ENCODE measurements at regions not wholly inside any gene's neighbourhood (a gene's known extent, or its start where the extent isn't known, plus 50 kb on each side); places are given as distances from the start of the nearest gene placed in this dataset.
A peak's percentile ranks its signal among the peaks of the same experiment; 100 is the strongest.

DNA sequence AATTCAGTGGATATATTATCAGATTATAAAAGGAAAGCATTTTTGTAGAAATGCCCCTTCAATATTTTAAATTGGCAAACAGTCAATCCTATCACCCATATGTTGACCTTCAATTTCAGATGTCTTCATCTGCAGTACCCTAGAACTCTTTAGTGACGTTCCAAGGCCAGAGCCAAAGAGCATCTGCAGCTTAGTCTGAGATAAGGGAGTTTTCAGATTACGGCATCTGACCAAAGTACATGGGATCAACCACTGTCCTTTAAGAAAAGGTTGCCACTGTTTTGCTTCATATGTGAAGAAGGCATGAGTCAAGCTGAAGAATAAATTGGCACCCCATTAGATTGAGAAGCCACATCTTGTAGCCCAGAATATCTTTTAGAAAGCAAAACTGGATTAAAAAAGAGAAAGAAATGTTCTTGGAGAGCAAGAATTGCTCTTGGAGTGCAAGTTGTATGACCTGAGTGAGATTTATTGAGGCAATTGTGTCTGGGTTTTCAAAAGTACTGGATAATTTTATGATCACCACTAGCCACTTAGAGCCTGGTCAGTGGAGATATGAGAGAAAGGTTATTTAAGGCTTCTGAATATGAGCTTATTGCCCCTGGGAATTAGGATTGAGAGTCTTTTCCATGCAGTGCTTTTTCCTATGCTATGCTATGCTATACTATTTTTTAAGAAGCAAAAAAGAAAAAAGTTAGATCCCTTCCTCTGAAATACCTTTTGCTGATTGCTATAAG is 251.9 kb upstream of the NR3C2 start:
- Histone ChIP-seq H3K4me2 (ENCODE audit: low read length) (no peak overlapping the region), H3K79me2 (ENCODE audit: control insufficient read depth, insufficient read depth, low read length, poor library complexity) (no peaks in the 10 kb centered on the region), H3K4me3 (ENCODE audit: low read depth, low read length) (no peak overlapping the region), H2AFZ (ENCODE audit: insufficient read depth, low read length, poor library complexity) (no peak overlapping the region), H2BK12ac (ENCODE audit: low read length) (no peak overlapping the region), H3K4ac (ENCODE audit: low read depth, low read length) (no peak overlapping the region), H4K8ac (ENCODE audit: low read depth, low read length) (no peak overlapping the region), H3K27me3 (ENCODE audit: insufficient read depth, low read length) (no peaks in the 10 kb centered on the region), H2AK5ac (ENCODE audit: low read length) (no peak overlapping the region), H3K27ac (ENCODE audit: low read depth, low read length) (no peak overlapping the region), H3K4me1 (ENCODE audit: control insufficient read depth in 1 of 2, insufficient read depth in 2 of 2, low read length in 2 of 2) (no peaks in the 10 kb centered on the region), H3K9ac (ENCODE audit: low read length) (no peak overlapping the region), H3K18ac (ENCODE audit: low read length) (no peak overlapping the region), H4K12ac (ENCODE audit: low read depth, low read length) (no peak overlapping the region), H3K14ac (ENCODE audit: low read length) (no peak overlapping the region), H3K79me1 (ENCODE audit: low read length) (no peaks in the 10 kb centered on the region), H3K23ac (ENCODE audit: low read length) (no peak overlapping the region), H2BK120ac (ENCODE audit: insufficient read depth, low read length, poor library complexity) (no peak overlapping the region), H3K36me3 (ENCODE audit: control insufficient read depth in 1 of 2, insufficient read depth in 2 of 2, low read length in 2 of 2) (no peaks in the 10 kb centered on the region), H3K9me3 (ENCODE audit: insufficient read depth, low read depth, low read length) (no peaks in the 10 kb centered on the region), H4K91ac (ENCODE audit: low read depth, low read length) (no peak overlapping the region), H2BK5ac (ENCODE audit: low read depth, low read length, poor library complexity) (no peak overlapping the region)
- no CpG with 5 or more reads among the region's 2 CpGs for WGBS (ENCODE audit: extremely low coverage, insufficient coverage, insufficient read length)
- no peak for DNase-seq

DNA sequence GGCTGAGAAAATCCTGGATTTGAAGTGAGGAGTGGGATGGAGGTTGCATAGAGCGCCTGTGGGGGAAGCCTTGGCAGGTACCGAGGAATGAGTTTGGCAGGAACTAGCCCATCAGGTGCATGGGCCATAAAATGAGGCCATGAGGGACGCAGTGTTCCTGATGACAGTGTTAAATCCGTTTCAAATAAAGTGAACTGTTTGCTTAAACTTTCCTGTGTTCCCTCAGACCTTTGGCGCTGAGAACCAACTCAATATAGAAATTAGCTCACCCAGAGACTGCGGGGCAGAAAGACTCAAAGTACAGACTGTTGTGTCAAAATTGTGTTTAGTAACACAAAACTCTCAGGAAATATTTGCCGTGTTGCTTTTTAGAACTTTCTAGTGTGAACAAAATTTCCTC is 250.0 kb upstream of the NR3C2 start:
- Histone ChIP-seq H3K27ac (ENCODE audit: low read depth, low read length) (no peak overlapping the region), H3K9me3 (ENCODE audit: insufficient read depth, low read depth, low read length) (no peaks in the 10 kb centered on the region), H3K4me1 (ENCODE audit: control insufficient read depth in 1 of 2, insufficient read depth in 2 of 2, low read length in 2 of 2) (no peaks in the 10 kb centered on the region), H3K4ac (ENCODE audit: low read depth, low read length) (no peak overlapping the region), H4K91ac (ENCODE audit: low read depth, low read length) (no peak overlapping the region), H3K79me2 (ENCODE audit: control insufficient read depth, insufficient read depth, low read length, poor library complexity) (no peaks in the 10 kb centered on the region), H3K36me3 (ENCODE audit: control insufficient read depth in 1 of 2, insufficient read depth in 2 of 2, low read length in 2 of 2) (no peaks in the 10 kb centered on the region), H3K4me2 (ENCODE audit: low read length) (no peak overlapping the region), H2BK120ac (ENCODE audit: insufficient read depth, low read length, poor library complexity) (no peak overlapping the region), H3K23ac (ENCODE audit: low read length) (no peak overlapping the region), H3K4me3 (ENCODE audit: low read depth, low read length) (no peak overlapping the region), H2AK5ac (ENCODE audit: low read length) (no peak overlapping the region), H2AFZ (ENCODE audit: insufficient read depth, low read length, poor library complexity) (no peak overlapping the region), H3K9ac (ENCODE audit: low read length) (no peak overlapping the region), H4K12ac (ENCODE audit: low read depth, low read length) (no peak overlapping the region), H4K8ac (ENCODE audit: low read depth, low read length) (no peak overlapping the region), H3K79me1 (ENCODE audit: low read length) (no peaks in the 10 kb centered on the region), H2BK12ac (ENCODE audit: low read length) (no peak overlapping the region), H3K18ac (ENCODE audit: low read length) (no peak overlapping the region), H3K27me3 (ENCODE audit: insufficient read depth, low read length) (no peaks in the 10 kb centered on the region), H2BK5ac (ENCODE audit: low read depth, low read length, poor library complexity) (no peak overlapping the region), H3K14ac (ENCODE audit: low read length) (no peak overlapping the region)
- DNase-seq, result no peak
- WGBS (ENCODE audit: extremely low coverage, insufficient coverage, insufficient read length), result no CpG with 5 or more reads among the region's 7 CpGs

DNA sequence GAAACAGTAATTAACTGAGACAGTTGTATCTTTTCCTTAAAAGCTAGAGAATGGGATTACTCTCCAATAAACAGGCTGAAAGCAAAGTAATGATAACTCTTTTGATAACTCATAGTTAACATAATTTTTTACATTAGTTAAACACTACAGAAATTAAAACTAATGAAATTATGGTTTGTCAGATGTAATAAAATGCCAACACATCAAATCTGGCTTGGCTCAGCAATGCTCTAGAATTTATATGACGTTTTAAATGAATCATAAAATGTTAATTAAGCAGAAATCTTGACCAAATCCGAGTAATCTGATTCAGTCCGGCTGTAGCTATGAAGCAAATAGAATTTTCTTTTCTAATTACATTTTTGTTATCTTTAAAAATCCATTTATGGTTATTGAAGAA is 244.2 kb upstream of the NR3C2 start:
- Histone ChIP-seq H4K8ac (ENCODE audit: low read depth, low read length) (no peak overlapping the region), H3K14ac (ENCODE audit: low read length) (no peak overlapping the region), H2BK5ac (ENCODE audit: low read depth, low read length, poor library complexity) (no peak overlapping the region), H2AFZ (ENCODE audit: insufficient read depth, low read length, poor library complexity) (no peak overlapping the region), H3K23ac (ENCODE audit: low read length) (no peak overlapping the region), H4K91ac (ENCODE audit: low read depth, low read length) (no peak overlapping the region), H3K79me1 (ENCODE audit: low read length) (no peaks in the 10 kb centered on the region), H3K79me2 (ENCODE audit: control insufficient read depth, insufficient read depth, low read length, poor library complexity) (no peaks in the 10 kb centered on the region), H3K27ac (ENCODE audit: low read depth, low read length) (no peak overlapping the region), H2BK12ac (ENCODE audit: low read length) (no peak overlapping the region), H3K27me3 (ENCODE audit: insufficient read depth, low read length) (no peaks in the 10 kb centered on the region), H3K18ac (ENCODE audit: low read length) (no peak overlapping the region), H4K12ac (ENCODE audit: low read depth, low read length) (no peak overlapping the region), H3K36me3 (ENCODE audit: control insufficient read depth in 1 of 2, insufficient read depth in 2 of 2, low read length in 2 of 2) (no peaks in the 10 kb centered on the region), H3K4ac (ENCODE audit: low read depth, low read length) (no peak overlapping the region), H3K9me3 (ENCODE audit: insufficient read depth, low read depth, low read length) (no peaks in the 10 kb centered on the region), H2AK5ac (ENCODE audit: low read length) (no peak overlapping the region), H3K4me1 (ENCODE audit: control insufficient read depth in 1 of 2, insufficient read depth in 2 of 2, low read length in 2 of 2) (peaks cover 0 to 3% of the 10 kb centered on the region in 2 experiments), H3K9ac (ENCODE audit: low read length) (no peak overlapping the region), H3K4me3 (ENCODE audit: low read depth, low read length) (no peak overlapping the region), H3K4me2 (ENCODE audit: low read length) (no peak overlapping the region), H2BK120ac (ENCODE audit: insufficient read depth, low read length, poor library complexity) (no peak overlapping the region)
- DNase-seq, result no peak
- no CpG with 5 or more reads among the region's 3 CpGs for WGBS (ENCODE audit: extremely low coverage, insufficient coverage, insufficient read length)

DNA sequence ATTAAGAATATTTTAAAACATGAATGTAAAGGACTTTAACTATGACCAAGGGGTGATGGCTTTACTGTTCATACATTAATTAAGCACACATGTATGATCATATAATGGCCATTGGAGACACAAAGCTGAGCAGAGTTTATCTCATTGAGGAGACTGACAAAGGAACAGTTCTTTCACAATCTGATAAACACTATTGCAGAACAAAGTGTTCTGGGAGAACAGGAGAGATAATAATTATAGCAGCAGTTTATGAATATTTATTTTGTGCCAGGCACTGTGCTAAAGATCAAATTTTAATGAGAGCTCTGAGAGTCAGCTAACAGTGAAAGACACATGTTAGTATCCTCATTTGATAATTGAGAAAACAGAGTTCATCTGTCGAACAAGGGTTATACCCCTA is 242.4 kb upstream of the NR3C2 start:
- Histone ChIP-seq H3K14ac (ENCODE audit: low read length) (no peak overlapping the region), H3K4ac (ENCODE audit: low read depth, low read length) (no peak overlapping the region), H3K4me1 (ENCODE audit: control insufficient read depth in 1 of 2, insufficient read depth in 2 of 2, low read length in 2 of 2) (peaks cover 0 to 3% of the 10 kb centered on the region in 2 experiments), H3K27ac (ENCODE audit: low read depth, low read length) (no peak overlapping the region), H3K79me1 (ENCODE audit: low read length) (no peaks in the 10 kb centered on the region), H4K8ac (ENCODE audit: low read depth, low read length) (no peak overlapping the region), H3K4me3 (ENCODE audit: low read depth, low read length) (no peak overlapping the region), H2AFZ (ENCODE audit: insufficient read depth, low read length, poor library complexity) (no peak overlapping the region), H4K12ac (ENCODE audit: low read depth, low read length) (no peak overlapping the region), H2BK5ac (ENCODE audit: low read depth, low read length, poor library complexity) (no peak overlapping the region), H4K91ac (ENCODE audit: low read depth, low read length) (no peak overlapping the region), H2AK5ac (ENCODE audit: low read length) (no peak overlapping the region), H3K79me2 (ENCODE audit: control insufficient read depth, insufficient read depth, low read length, poor library complexity) (no peaks in the 10 kb centered on the region), H3K23ac (ENCODE audit: low read length) (no peak overlapping the region), H3K9me3 (ENCODE audit: insufficient read depth, low read depth, low read length) (no peaks in the 10 kb centered on the region), H3K27me3 (ENCODE audit: insufficient read depth, low read length) (no peaks in the 10 kb centered on the region), H3K18ac (ENCODE audit: low read length) (no peak overlapping the region), H2BK12ac (ENCODE audit: low read length) (no peak overlapping the region), H3K4me2 (ENCODE audit: low read length) (no peak overlapping the region), H3K36me3 (ENCODE audit: control insufficient read depth in 1 of 2, insufficient read depth in 2 of 2, low read length in 2 of 2) (no peaks in the 10 kb centered on the region), H2BK120ac (ENCODE audit: insufficient read depth, low read length, poor library complexity) (no peak overlapping the region), H3K9ac (ENCODE audit: low read length) (no peak overlapping the region)
- no CpG with 5 or more reads among the region's 1 CpG for WGBS (ENCODE audit: extremely low coverage, insufficient coverage, insufficient read length)
- peak in 1 of 2 donors; percentile 15 for DNase-seq

Data from trophoblast cell (in vitro differentiated cells and primary cell).